ENCODE measurements at regions not wholly inside any gene's neighbourhood (a gene's known extent, or its start where the extent isn't known, plus 50 kb on each side); places are given as distances from the start of the nearest gene placed in this dataset.

DNA sequence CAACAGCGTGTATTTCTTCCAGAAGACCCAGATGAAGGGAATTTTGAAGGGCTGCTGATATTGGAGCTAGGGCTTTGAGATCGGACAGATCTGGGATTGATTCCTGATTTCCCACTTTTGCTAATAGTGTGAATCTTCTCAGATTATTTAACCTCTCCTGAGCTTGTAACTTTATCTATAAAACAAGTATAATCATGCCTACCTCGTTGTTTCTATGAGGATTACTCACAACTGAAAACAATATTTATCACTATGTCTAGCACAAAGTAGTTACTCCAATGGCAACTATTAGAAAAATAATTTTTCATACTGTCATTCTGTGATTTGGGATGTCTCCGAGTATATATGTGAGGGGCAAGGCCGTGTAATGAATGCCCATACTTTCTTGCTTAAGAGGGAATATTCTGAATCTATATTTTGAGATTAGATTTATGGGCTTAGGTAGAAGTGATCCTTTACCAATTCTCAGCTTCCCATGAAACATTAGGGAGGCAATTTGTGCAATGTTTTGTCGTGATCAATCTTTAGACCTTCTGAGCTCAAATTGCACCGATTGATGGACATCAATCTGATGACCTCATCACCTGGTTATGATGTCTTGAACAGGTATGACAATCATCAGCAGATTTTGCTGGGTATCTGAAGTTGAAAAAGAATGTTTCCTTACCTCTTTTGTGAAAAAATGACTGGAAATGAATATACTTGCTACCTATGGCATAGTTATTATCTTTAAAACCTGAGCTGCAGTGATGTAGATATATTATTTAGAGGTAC, 339.9 kb downstream of the KCNS3 start:
- no peaks in the 10 kb centered on the region for H3K9me3 ChIP-seq (ENCODE audit: control insufficient read depth, insufficient read depth, low read depth, low read length)
- TF ChIP-seq ZNF623 (tag by site-specific recombination; IDR thresholded peaks at IDR 0.05) (no peak), MYNN (tag by site-specific recombination; IDR thresholded peaks at IDR 0.05; ENCODE audit: borderline replicate concordance) (no peak), REST (tag by site-specific recombination; IDR thresholded peaks at IDR 0.05) (no peak), ZNF777 (tag by site-specific recombination; IDR thresholded peaks at IDR 0.05; ENCODE audit: borderline replicate concordance) (no peak), ZNF654 (tag by site-specific recombination; IDR thresholded peaks at IDR 0.05; ENCODE audit: low read depth) (no peak), ZNF133 (tag by site-specific recombination; IDR thresholded peaks at IDR 0.05) (no peak), PRDM4 (tag by site-specific recombination; IDR thresholded peaks at IDR 0.05) (no peak), ZNF571 (tag by site-specific recombination; IDR thresholded peaks at IDR 0.05) (no peak), ZBTB8A (tag by site-specific recombination; IDR thresholded peaks at IDR 0.05) (no peak), ZNF26 (tag by site-specific recombination; IDR thresholded peaks at IDR 0.05) (no peak), ZNF560 (tag by site-specific recombination; IDR thresholded peaks at IDR 0.05; ENCODE audit: borderline replicate concordance) (no peak), ZNF302 (tag by site-specific recombination; IDR thresholded peaks at IDR 0.05; ENCODE audit: low read depth) (no peak), ZNF211 (tag by site-specific recombination; IDR thresholded peaks at IDR 0.05; ENCODE audit: low read depth) (no peak), ZNF433 (tag by site-specific recombination; IDR thresholded peaks at IDR 0.05; ENCODE audit: low read depth) (no peak), ZNF23 (tag by site-specific recombination; IDR thresholded peaks at IDR 0.05; ENCODE audit: borderline replicate concordance) (no peak), ZNF19 (tag by site-specific recombination; IDR thresholded peaks at IDR 0.05; ENCODE audit: low read depth) (no peak), ZEB2 (tag by site-specific recombination; IDR thresholded peaks at IDR 0.05) (no peak), ZNF2 (tag by site-specific recombination; IDR thresholded peaks at IDR 0.05) (no peak)
- TF ChIP-seq, protein P1, sequence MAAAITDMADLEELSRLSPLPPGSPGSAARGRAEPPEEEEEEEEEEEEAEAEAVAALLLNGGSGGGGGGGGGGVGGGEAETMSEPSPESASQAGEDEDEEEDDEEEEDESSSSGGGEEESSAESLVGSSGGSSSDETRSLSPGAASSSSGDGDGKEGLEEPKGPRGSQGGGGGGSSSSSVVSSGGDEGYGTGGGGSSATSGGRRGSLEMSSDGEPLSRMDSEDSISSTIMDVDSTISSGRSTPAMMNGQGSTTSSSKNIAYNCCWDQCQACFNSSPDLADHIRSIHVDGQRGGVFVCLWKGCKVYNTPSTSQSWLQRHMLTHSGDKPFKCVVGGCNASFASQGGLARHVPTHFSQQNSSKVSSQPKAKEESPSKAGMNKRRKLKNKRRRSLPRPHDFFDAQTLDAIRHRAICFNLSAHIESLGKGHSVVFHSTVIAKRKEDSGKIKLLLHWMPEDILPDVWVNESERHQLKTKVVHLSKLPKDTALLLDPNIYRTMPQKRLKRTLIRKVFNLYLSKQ (tag by site-specific recombination; IDR thresholded peaks at IDR 0.05; ENCODE audit: borderline replicate concordance) = no peak
- H3K27ac ChIP-seq (ENCODE audit: extremely low read depth, low read depth, low read length) = no peak overlapping the region
- no peaks in the 10 kb centered on the region for H3K4me1 ChIP-seq (ENCODE audit: control insufficient read depth, insufficient read depth, low read length)
- CTCF ChIA-PET = interaction anchor here (0.6 kb wide), 1 partner anchor 174 kb away, joined by 3 read pairs; no protein-coding TSS in a partner anchor
- H3K36me3 ChIP-seq (ENCODE audit: control insufficient read depth in 2 of 2, insufficient read depth in 1 of 2, low read length in 2 of 2) = no peaks in the 10 kb centered on the region
- POLR2A ChIA-PET = no interaction called here
- H3K4me3 ChIP-seq (ENCODE audit: low read depth, low read length) = no peak overlapping the region

Measured in HEK293 (cell line).